OCI-LY1 (cell line): ENCODE measurements at regions not wholly inside any gene's neighbourhood (a gene's known extent, or its start where the extent isn't known, plus 50 kb on each side); places are given as distances from the start of the nearest gene placed in this dataset.

Source experiments
- H2AFZ ChIP-seq: fragments of 200-600 bp; sonication (generic), shearing (Covaris generic); 2 replicates; pipeline ENCODE4 v1.6.0; 2014; ENCODE audit warnings: antibody characterized with exemption, mild to moderate bottlenecking, low read length
- H3F3A ChIP-seq: fragments of 200-600 bp; sonication (generic), shearing (Covaris generic); 2 replicates; pipeline ENCODE4 v1.6.0; 2014; ENCODE audit warnings: mild to moderate bottlenecking, antibody characterized with exemption, low read length, moderate library complexity; ENCODE audit not compliant: insufficient read depth
- H3K27ac ChIP-seq: fragments of 200-600 bp; sonication (generic); 2 replicates; pipeline ENCODE4 v1.5.1; 2014; ENCODE audit warnings: low read length, mixed run types, mild to moderate bottlenecking, low read depth; ENCODE audit not compliant: poor library complexity, severe bottlenecking
- H3K27me3 ChIP-seq: fragments of 200-600 bp; sonication (generic); 2 replicates; pipeline ENCODE4 v1.6.0; 2014; ENCODE audit warnings: antibody characterized with exemption, mild to moderate bottlenecking, low read length, moderate library complexity; ENCODE audit not compliant: insufficient read depth
- H3K36me3 ChIP-seq: fragments of 200-600 bp; sonication (generic); 2 replicates; pipeline ENCODE4 v1.6.1; 2014; ENCODE audit warnings: mild to moderate bottlenecking, antibody characterized with exemption, low read length, moderate library complexity, mixed read lengths; ENCODE audit not compliant: insufficient read depth
- H3K4me1 ChIP-seq: fragments of 200-600 bp; sonication (generic); 2 replicates; pipeline ENCODE4 v1.5.1; 2014; ENCODE audit warnings: mild to moderate bottlenecking, low read length, moderate library complexity; ENCODE audit not compliant: insufficient read depth, severe bottlenecking
- H3K4me2 ChIP-seq: fragments of 200-600 bp; sonication (generic), shearing (Covaris generic); 2 replicates; pipeline ENCODE4 v1.6.1; 2014; ENCODE audit warnings: low read length
- H3K4me3 ChIP-seq: fragments of 200-600 bp; sonication (generic); 2 replicates; pipeline ENCODE4 v1.5.1; 2014; ENCODE audit warnings: low read length, low read depth, mild to moderate bottlenecking, mixed read lengths; ENCODE audit not compliant: poor library complexity, severe bottlenecking
- H3K79me2 ChIP-seq: fragments of 200-600 bp; shearing (Covaris generic); 2 replicates; pipeline ENCODE4 v1.6.1; 2016; ENCODE audit warnings: mixed run types, low read length, mixed read lengths; ENCODE audit not compliant: insufficient read depth
- H3K9ac ChIP-seq: fragments of 200-600 bp; sonication (generic), shearing (Covaris generic); 2 replicates; pipeline ENCODE4 v1.6.1; 2014; ENCODE audit warnings: mild to moderate bottlenecking, low read length, mixed read lengths
- H3K9me2 ChIP-seq: fragments of 200-600 bp; sonication (generic), shearing (Covaris generic); 2 replicates; pipeline ENCODE4 v1.6.1; 2014; ENCODE audit warnings: low read depth, mild to moderate bottlenecking, low read length, mixed read lengths
- H3K9me3 ChIP-seq: fragments of 200-600 bp; shearing (Covaris generic); 2 replicates; pipeline ENCODE4 v1.6.1; 2014; ENCODE audit warnings: low read length, mixed read lengths
- H4K20me1 ChIP-seq: fragments of 200-600 bp; sonication (generic), shearing (Covaris generic); 2 replicates; pipeline ENCODE4 v1.6.0; 2016; ENCODE audit warnings: mild to moderate bottlenecking, low read length; ENCODE audit not compliant: insufficient read depth
- CTCF ChIP-seq: fragments of 200-600 bp; sonication (generic), shearing (Covaris generic); IDR thresholded peaks from 2 replicates; pipeline ENCODE4 v1.5.1; 2017; ENCODE audit warnings: mild to moderate bottlenecking, antibody characterized with exemption, low read length, moderate library complexity, mixed read lengths
- EZH2 ChIP-seq: fragments of 200-600 bp; sonication (generic), shearing (Covaris generic); IDR thresholded peaks from 2 replicates; pipeline ENCODE4 v1.8.0; 2017; ENCODE audit warnings: borderline replicate concordance, mixed run types, mild to moderate bottlenecking, antibody characterized with exemption, low read length, moderate library complexity, mixed read lengths

GRCh38 chr3:20310629-20311028 lies 124.6 kb upstream of the SGO1 start:
- H3K9me2 ChIP-seq = no peaks in the 10 kb centered on the region
- no peak overlapping the region for H2AFZ ChIP-seq
- H4K20me1 ChIP-seq = no peaks in the 10 kb centered on the region
- H3K79me2 ChIP-seq = no peaks in the 10 kb centered on the region
- H3K4me2 ChIP-seq = no peak overlapping the region
- TF ChIP-seq EZH2 (no peak), CTCF (no peak)
- H3K9me3 ChIP-seq = no peaks in the 10 kb centered on the region
- H3K36me3 ChIP-seq = no peaks in the 10 kb centered on the region
- H3K27ac ChIP-seq = no peak overlapping the region
- no peak overlapping the region for H3K9ac ChIP-seq
- no peaks in the 10 kb centered on the region for H3K27me3 ChIP-seq
- H3K4me1 ChIP-seq = no peaks in the 10 kb centered on the region
- H3K4me3 ChIP-seq = no peak overlapping the region
- H3F3A ChIP-seq = no peaks in the 10 kb centered on the region

GRCh38 chr3:20307383-20307782 lies 121.4 kb upstream of the SGO1 start:
- Histone ChIP-seq H3K79me2 (no peaks in the 10 kb centered on the region), H3F3A (no peaks in the 10 kb centered on the region), H3K4me3 (no peak overlapping the region), H2AFZ (no peak overlapping the region), H3K4me1 (no peaks in the 10 kb centered on the region), H3K27me3 (no peaks in the 10 kb centered on the region), H4K20me1 (no peaks in the 10 kb centered on the region), H3K36me3 (no peaks in the 10 kb centered on the region), H3K9me3 (no peaks in the 10 kb centered on the region), H3K9ac (no peak overlapping the region), H3K27ac (no peak overlapping the region), H3K4me2 (no peak overlapping the region), H3K9me2 (no peaks in the 10 kb centered on the region)
- no peak for TF ChIP-seq CTCF
- no peak for TF ChIP-seq EZH2

- Histone ChIP-seq H3K4me1 (no peaks in the 10 kb centered on the region), H3K9ac (no peak overlapping the region), H3K4me2 (no peak overlapping the region)
Observed at GRCh38 chr3:20305647-20306046, 119.6 kb upstream of the SGO1 start.

More at GRCh38 chr3:20305647-20306046, 119.6 kb upstream of the SGO1 start:
- Histone ChIP-seq H3K79me2 (no peaks in the 10 kb centered on the region), H4K20me1 (no peaks in the 10 kb centered on the region), H3K4me3 (no peak overlapping the region), H3K9me3 (no peaks in the 10 kb centered on the region), H2AFZ (no peak overlapping the region), H3F3A (no peaks in the 10 kb centered on the region), H3K27me3 (no peaks in the 10 kb centered on the region), H3K9me2 (no peaks in the 10 kb centered on the region), H3K36me3 (no peaks in the 10 kb centered on the region), H3K27ac (no peak overlapping the region)
- TF ChIP-seq CTCF = no peak
- TF ChIP-seq EZH2 = no peak
